ENCODE measurements at regions not wholly inside any gene's neighbourhood (a gene's known extent, or its start where the extent isn't known, plus 50 kb on each side); places are given as distances from the start of the nearest gene placed in this dataset.

- ChIA-PET CTCF (no interaction called here), POLR2A (no interaction called here)
- Histone ChIP-seq H3K36me3 (ENCODE audit: control insufficient read depth in 2 of 2, extremely low read depth in 1 of 2, insufficient read depth in 2 of 2, low read length in 2 of 2) (no peaks in the 10 kb centered on the region), H4K20me1 (replicated peaks; ENCODE audit: control insufficient read depth, extremely low read depth, insufficient read depth, low read length) (no peaks in the 10 kb centered on the region), H3K4me1 (ENCODE audit: control insufficient read depth, extremely low read depth, insufficient read depth, low read length) (no peaks in the 10 kb centered on the region), H2AFZ (ENCODE audit: low read depth, low read length) (no peak overlapping the region), H3K4me3 (replicated peaks in 1 of 3; ENCODE audit: insufficient read depth in 1 of 3, low read depth in 1 of 3, low read length in 3 of 3) (no peak overlapping the region), H3K9me3 (replicated peaks; ENCODE audit: control insufficient read depth, insufficient read depth, low read length) (no peaks in the 10 kb centered on the region), H3K9ac (replicated peaks; ENCODE audit: extremely low read depth, insufficient read depth, low read length) (no peak overlapping the region), H3K79me2 (ENCODE audit: control insufficient read depth, insufficient read depth, low read length) (no peaks in the 10 kb centered on the region), H3K9me1 (replicated peaks; ENCODE audit: control insufficient read depth, extremely low read depth, insufficient read depth, low read length) (no peaks in the 10 kb centered on the region), H3K4me2 (ENCODE audit: insufficient read depth, low read length) (no peak overlapping the region), H3K27me3 (ENCODE audit: control insufficient read depth in 2 of 2, insufficient read depth in 2 of 2, low read length in 2 of 2) (no peaks in the 10 kb centered on the region), H3K27ac (ENCODE audit: insufficient read depth, low read depth, low read length) (no peak overlapping the region)
- BruUV-seq (replicated peaks), result no TSS peak
- dilution Hi-C loops (cut with MboI; ENCODE audit: extremely low pct_ligation_motif_present, low sequenced_read_pairs), result no loop called here
- FAIRE-seq (no peak), DNase-seq (ENCODE audit: low read depth, low spot score) (no peak)
- TF ChIP-seq GATA2 (IDR thresholded peaks at IDR 0.05; ENCODE audit: insufficient read depth, insufficient read length, low read depth, low read length), result no peak
- intact Hi-C loops (cut with micrococcal nuclease), result no loop called here
Measured at GRCh38 chr15:98202256-98202655, 241.8 kb downstream of the ARRDC4 start.

DNA sequence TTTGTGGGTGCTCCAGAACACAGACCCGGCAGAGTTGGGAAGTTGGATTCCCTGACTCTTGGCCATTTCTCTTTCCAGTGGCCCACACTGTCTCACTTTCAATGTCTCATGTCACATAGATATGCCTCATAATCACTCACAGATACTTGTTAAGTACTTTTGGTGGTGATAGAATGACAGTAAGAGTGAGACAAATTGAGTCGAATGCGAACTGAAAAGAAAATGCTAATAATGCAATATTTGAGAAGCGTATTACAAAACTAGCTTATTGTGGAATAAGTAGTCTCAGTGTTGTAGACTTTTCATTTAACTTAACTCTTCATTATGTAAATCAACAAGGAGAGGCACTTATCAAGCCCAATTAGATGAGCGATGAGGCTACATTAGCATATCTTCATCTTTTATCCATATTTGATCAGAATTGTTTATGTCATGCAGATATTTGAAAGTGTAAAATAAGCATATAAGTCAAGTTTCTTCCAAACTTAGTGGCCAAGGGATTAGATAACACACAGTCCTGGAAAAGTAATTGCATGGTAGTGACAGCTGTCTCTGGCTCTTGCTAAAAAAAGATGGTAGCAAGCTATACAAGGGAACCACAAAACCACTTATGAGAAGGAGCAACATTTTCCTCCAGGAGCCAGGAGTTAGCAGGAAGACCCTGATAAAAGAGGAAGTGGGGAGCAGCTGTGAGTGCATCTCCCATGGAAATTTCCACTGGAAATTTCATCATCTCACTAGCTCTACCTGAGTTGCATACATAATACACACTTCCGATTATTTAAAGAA is 243.6 kb downstream of the ARRDC4 start:
- H3K4me1 ChIP-seq (ENCODE audit: control insufficient read depth, extremely low read depth, insufficient read depth, low read length), result no peaks in the 10 kb centered on the region
- H3K4me2 ChIP-seq (ENCODE audit: insufficient read depth, low read length), result no peak overlapping the region
- no TSS peak for BruUV-seq (replicated peaks)
- FAIRE-seq, result no peak
- no peaks in the 10 kb centered on the region for H3K9me1 ChIP-seq (replicated peaks; ENCODE audit: control insufficient read depth, extremely low read depth, insufficient read depth, low read length)
- CTCF ChIA-PET, result no interaction called here
- no peak for TF ChIP-seq FOS (IDR thresholded peaks at IDR 0.05; ENCODE audit: borderline replicate concordance, insufficient read depth, low read length)
- no peak for TF ChIP-seq POLR2AphosphoS5 (IDR thresholded peaks at IDR 0.05; ENCODE audit: insufficient read depth, low read depth, low read length)
- no peak for TF ChIP-seq EZH2 (IDR thresholded peaks at IDR 0.05; ENCODE audit: borderline replicate concordance, low read depth, low read length, severe bottlenecking)
- TF ChIP-seq MAX (IDR thresholded peaks at IDR 0.05; ENCODE audit: insufficient read depth, insufficient read length), result no peak
- TF ChIP-seq GATA2 (IDR thresholded peaks at IDR 0.05; ENCODE audit: insufficient read depth, insufficient read length, low read depth, low read length), result no peak
- no peak for TF ChIP-seq JUN (IDR thresholded peaks at IDR 0.05; ENCODE audit: borderline replicate concordance, insufficient read depth, insufficient read length, low read depth)
- no peak for TF ChIP-seq CTCF (IDR thresholded peaks at IDR 0.05; ENCODE audit: extremely low read depth in 1 of 2, insufficient read depth in 1 of 2, low read depth in 1 of 2, low read length in 2 of 2)
- no peak for TF ChIP-seq MYC (IDR thresholded peaks at IDR 0.05; ENCODE audit: low read depth, low read length)
- TF ChIP-seq POLR2A (IDR thresholded peaks at IDR 0.05; ENCODE audit: low read depth, low read length), result no peak
- no peak overlapping the region for H3K27ac ChIP-seq (ENCODE audit: insufficient read depth, low read depth, low read length)
- no peaks in the 10 kb centered on the region for H3K79me2 ChIP-seq (ENCODE audit: control insufficient read depth, insufficient read depth, low read length)
- H3K9ac ChIP-seq (replicated peaks; ENCODE audit: extremely low read depth, insufficient read depth, low read length), result no peak overlapping the region
- intact Hi-C loops (cut with micrococcal nuclease) (no loop called here), dilution Hi-C loops (cut with MboI; ENCODE audit: extremely low pct_ligation_motif_present, low sequenced_read_pairs) (no loop called here)
- no peaks in the 10 kb centered on the region for H3K36me3 ChIP-seq (ENCODE audit: control insufficient read depth in 2 of 2, extremely low read depth in 1 of 2, insufficient read depth in 2 of 2, low read length in 2 of 2)
- H2AFZ ChIP-seq (ENCODE audit: low read depth, low read length), result no peak overlapping the region
- H4K20me1 ChIP-seq (replicated peaks; ENCODE audit: control insufficient read depth, extremely low read depth, insufficient read depth, low read length), result no peaks in the 10 kb centered on the region
- DNase-seq (ENCODE audit: low read depth, low spot score), result no peak
- POLR2A ChIA-PET, result no interaction called here
- no peak overlapping the region for H3K4me3 ChIP-seq (replicated peaks in 1 of 3; ENCODE audit: insufficient read depth in 1 of 3, low read depth in 1 of 3, low read length in 3 of 3)
- no peaks in the 10 kb centered on the region for H3K9me3 ChIP-seq (replicated peaks; ENCODE audit: control insufficient read depth, insufficient read depth, low read length)
- no peaks in the 10 kb centered on the region for H3K27me3 ChIP-seq (ENCODE audit: control insufficient read depth in 2 of 2, insufficient read depth in 2 of 2, low read length in 2 of 2)
